Chondrocyte (in vitro differentiated cells): ENCODE measurements at regions not wholly inside any gene's neighbourhood (a gene's known extent, or its start where the extent isn't known, plus 50 kb on each side); places are given as distances from the start of the nearest gene placed in this dataset.

ENCODE experiments used
- DNase-seq: peaks from one replicate; pipeline ENCODE4 v3.0.0; 2021; ENCODE audit warnings: mixed read lengths, low spot score
- H3K27ac Mint-ChIP-seq: one replicate; pipeline ENCODE4 v1.8.0; 2021; ENCODE audit warnings: mild to moderate bottlenecking, moderate library complexity, mixed read lengths; ENCODE audit not compliant: unreplicated experiment
- H3K27me3 Mint-ChIP-seq: 2 replicates; pipeline ENCODE4 v1.8.0; 2021; ENCODE audit warnings: low read depth, mixed read lengths
- H3K36me3 Mint-ChIP-seq: 2 replicates; pipeline ENCODE4 v1.8.0; 2021; ENCODE audit warnings: low read depth, mixed read lengths
- H3K4me1 Mint-ChIP-seq: 2 replicates; pipeline ENCODE4 v1.8.0; 2021; ENCODE audit warnings: low read depth, mild to moderate bottlenecking, mixed read lengths
- H3K4me3 Mint-ChIP-seq: one replicate; pipeline ENCODE4 v1.8.0; 2021; ENCODE audit warnings: mild to moderate bottlenecking, moderate library complexity, mixed read lengths; ENCODE audit not compliant: unreplicated experiment
- H3K9me3 Mint-ChIP-seq: 2 replicates; pipeline ENCODE4 v1.8.0; 2021; ENCODE audit warnings: low read depth, mixed read lengths
- CTCF ChIP-seq: fragments of 200-600 bp; sonication (generic); IDR thresholded peaks from 2 replicates; pipeline ENCODE4 v1.5.0; 2021; ENCODE audit warnings: antibody characterized with exemption, mild to moderate bottlenecking, moderate library complexity

GRCh38 chr6:8651998-8652397 lies 216.7 kb upstream of the SLC35B3 start:
- no peak overlapping the region for H3K4me3 Mint-ChIP-seq
- no peak for TF ChIP-seq CTCF
- H3K4me1 Mint-ChIP-seq: no peaks in the 10 kb centered on the region
- H3K27me3 Mint-ChIP-seq: no peaks in the 10 kb centered on the region
- DNase-seq: no peak
- H3K27ac Mint-ChIP-seq: no peak overlapping the region
- H3K9me3 Mint-ChIP-seq: peaks cover 19% of the 10 kb centered on the region
- peaks cover 2% of the 10 kb centered on the region for H3K36me3 Mint-ChIP-seq

GRCh38 chr6:8645212-8645611 lies 209.9 kb upstream of the SLC35B3 start:
- no peak for TF ChIP-seq CTCF
- peaks cover 2% of the 10 kb centered on the region for H3K36me3 Mint-ChIP-seq
- H3K27me3 Mint-ChIP-seq: no peaks in the 10 kb centered on the region
- no peaks in the 10 kb centered on the region for H3K4me1 Mint-ChIP-seq
- no peak overlapping the region for H3K27ac Mint-ChIP-seq
- no peak overlapping the region for H3K4me3 Mint-ChIP-seq
- H3K9me3 Mint-ChIP-seq: peaks cover 29% of the 10 kb centered on the region
- no peak for DNase-seq

GRCh38 chr6:8644306-8644705 lies 209.0 kb upstream of the SLC35B3 start:
- H3K27me3 Mint-ChIP-seq: no peaks in the 10 kb centered on the region
- no peak for TF ChIP-seq CTCF
- no peak overlapping the region for H3K4me3 Mint-ChIP-seq
- peaks cover 1% of the 10 kb centered on the region for H3K36me3 Mint-ChIP-seq
- DNase-seq: no peak
- H3K27ac Mint-ChIP-seq: no peak overlapping the region
- H3K4me1 Mint-ChIP-seq: no peaks in the 10 kb centered on the region
- H3K9me3 Mint-ChIP-seq: peaks cover 26% of the 10 kb centered on the region

GRCh38 chr6:8642854-8643253 lies 207.5 kb upstream of the SLC35B3 start:
- Mint-ChIP-seq H3K36me3 (no peaks in the 10 kb centered on the region), H3K27me3 (no peaks in the 10 kb centered on the region), H3K27ac (no peak overlapping the region), H3K4me3 (no peak overlapping the region), H3K9me3 (peaks cover 12% of the 10 kb centered on the region), H3K4me1 (no peaks in the 10 kb centered on the region)
- TF ChIP-seq CTCF: no peak
- DNase-seq: no peak

GRCh38 chr6:8642131-8642530 lies 206.8 kb upstream of the SLC35B3 start:
- H3K36me3 Mint-ChIP-seq: no peaks in the 10 kb centered on the region
- H3K4me3 Mint-ChIP-seq: no peak overlapping the region
- no peak for TF ChIP-seq CTCF
- no peaks in the 10 kb centered on the region for H3K4me1 Mint-ChIP-seq
- H3K27me3 Mint-ChIP-seq: no peaks in the 10 kb centered on the region
- no peak overlapping the region for H3K27ac Mint-ChIP-seq
- peaks cover 10% of the 10 kb centered on the region for H3K9me3 Mint-ChIP-seq
- no peak for DNase-seq
